IMR-90 (cell line): ENCODE measurements at regions not wholly inside any gene's neighbourhood (a gene's known extent, or its start where the extent isn't known, plus 50 kb on each side); places are given as distances from the start of the nearest gene placed in this dataset.
"Not testable (repeated sequence)": the region's sequence is repeated elsewhere in the genome, so short reads cannot be mapped to it uniquely, and the experiment has no call there.

Source experiments
- ATAC-seq: fragments of 200-7000 bp; cut with Tn5 transposase; 2 replicates; pipeline ENCODE4 v1.9.1; 2020; ENCODE audit warnings: low read depth, mild to moderate bottlenecking, moderate library complexity
- BruUV-seq: library from RNA; stranded (reverse); fragments of 400-500 nt; replicated peaks from 2 replicates; lab custom pipeline; 2021; lab: Mats Ljungman, UMichigan
- CTCF ChIA-PET: fragments of 300-600 bp; formaldehyde crosslinking; extraction: SDS; loops from one replicate; lab custom pipeline; 2021; ENCODE audit warnings: antibody characterized with exemption; lab: Yijun Ruan, JAX
- POLR2A ChIA-PET: fragments of 300-600 bp; sonication (Branson Sonifier 250); formaldehyde crosslinking; loops from one replicate; lab custom pipeline; 2022; ENCODE audit warnings: antibody characterized with exemption; ENCODE audit not compliant: unreplicated experiment; lab: Charles Lee
- DNase-seq: peaks from one replicate; pipeline ENCODE4 v3.0.0; 2013
- H2AFZ ChIP-seq: replicated peaks from 2 replicates; pipeline ENCODE3; 2013; ENCODE audit warnings: low read length, mild to moderate bottlenecking; ENCODE audit not compliant: poor library complexity
- H2AK5ac ChIP-seq: 2 replicates; pipeline ENCODE4 v1.6.1; 2013; ENCODE audit warnings: low read depth, low read length, inconsistent platforms
- H2AK9ac ChIP-seq: replicated peaks from 2 replicates; pipeline ENCODE3; 2013; ENCODE audit warnings: mild to moderate bottlenecking, low read depth, low read length, moderate library complexity; ENCODE audit not compliant: poor library complexity
- H2BK120ac ChIP-seq: 2 replicates; pipeline ENCODE4 v1.6.1; 2013; ENCODE audit warnings: low read depth, low read length, inconsistent platforms
- H2BK15ac ChIP-seq: 3 replicates; pipeline ENCODE4 v1.6.1; 2013; ENCODE audit warnings: low read depth, low read length, inconsistent platforms
- H2BK20ac ChIP-seq: 2 replicates; pipeline ENCODE4 v1.6.1; 2013; ENCODE audit warnings: low read depth, mild to moderate bottlenecking, inconsistent platforms, low read length, moderate library complexity
- H2BK5ac ChIP-seq: 2 replicates; pipeline ENCODE4 v1.6.1; 2013; ENCODE audit warnings: mild to moderate bottlenecking, low read depth, low read length, inconsistent platforms; ENCODE audit not compliant: poor library complexity, severe bottlenecking
- H3K14ac ChIP-seq: replicated peaks from 2 replicates; pipeline ENCODE4 v1.6.1; 2013; ENCODE audit warnings: low read depth, low read length, inconsistent platforms
- H3K18ac ChIP-seq: 2 replicates; pipeline ENCODE4 v1.6.1; 2013; ENCODE audit warnings: low read depth, low read length, control low read depth
- H3K23ac ChIP-seq: 2 replicates; pipeline ENCODE4 v1.6.1; 2013; ENCODE audit warnings: low read depth, low read length, inconsistent platforms
- H3K27ac ChIP-seq: 2 replicates; pipeline ENCODE4 v1.5.1; 2013; ENCODE audit warnings: mild to moderate bottlenecking, control low read depth, low read length; ENCODE audit not compliant: insufficient read depth
- H3K27me3 ChIP-seq: 2 replicates; pipeline ENCODE4 v1.6.1; 2013; ENCODE audit warnings: low read length; ENCODE audit not compliant: control insufficient read depth, insufficient read depth
- H3K36me3 ChIP-seq: 2 replicates; pipeline ENCODE4 v1.6.1; 2013; ENCODE audit warnings: low read length, mixed read lengths; ENCODE audit not compliant: control insufficient read depth, insufficient read depth
- H3K4ac ChIP-seq: 2 replicates; pipeline ENCODE4 v1.6.1; 2013; ENCODE audit warnings: low read depth, low read length, inconsistent platforms
- H3K4me1 ChIP-seq: 2 replicates; pipeline ENCODE4 v1.6.1; 2013; ENCODE audit warnings: low read length, mixed read lengths; ENCODE audit not compliant: control insufficient read depth, insufficient read depth
- H3K4me2 ChIP-seq: 2 replicates; pipeline ENCODE4 v1.6.1; 2013; ENCODE audit warnings: low read depth, mild to moderate bottlenecking, control low read depth, low read length, moderate library complexity
- H3K4me3 ChIP-seq: 2 replicates; pipeline ENCODE4 v1.5.1; 2013; ENCODE audit warnings: low read depth, mild to moderate bottlenecking, control low read depth, low read length, moderate library complexity; ENCODE audit not compliant: insufficient read depth
- H3K56ac ChIP-seq: 2 replicates; pipeline ENCODE4 v1.6.1; 2013; ENCODE audit warnings: low read length, inconsistent platforms; ENCODE audit not compliant: insufficient read depth; ENCODE audit errors: extremely low read depth
- H3K79me1 ChIP-seq, 2 experiments: 2 replicates each; pipeline ENCODE4 v1.6.1; 2013; ENCODE audit warnings: low read length in 2 of 2, inconsistent platforms in 1 of 2, low read depth in 1 of 2
- H3K9ac ChIP-seq: 2 replicates; pipeline ENCODE4 v1.6.1; 2013; ENCODE audit warnings: low read depth, low read length, control low read depth
- H3K9me1 ChIP-seq: 2 replicates; pipeline ENCODE4 v1.6.1; 2013; ENCODE audit warnings: low read length, inconsistent platforms; ENCODE audit not compliant: insufficient read depth
- H3K9me3 ChIP-seq: 2 replicates; pipeline ENCODE4 v1.6.1; 2013; ENCODE audit warnings: low read length; ENCODE audit not compliant: control insufficient read depth, insufficient read depth
- H4K20me1 ChIP-seq: 2 replicates; pipeline ENCODE4 v1.6.1; 2013; ENCODE audit warnings: low read length, inconsistent platforms; ENCODE audit not compliant: insufficient read depth
- H4K5ac ChIP-seq: 2 replicates; pipeline ENCODE4 v1.6.1; 2013; ENCODE audit warnings: mild to moderate bottlenecking, low read depth, low read length, control low read depth
- H4K8ac ChIP-seq, 2 experiments: 2 replicates each; pipeline ENCODE4 v1.6.1; 2013; ENCODE audit warnings: low read depth in 2 of 2, low read length in 2 of 2, control low read depth in 1 of 2, inconsistent platforms in 1 of 2
- H4K91ac ChIP-seq: 2 replicates; pipeline ENCODE4 v1.6.1; 2013; ENCODE audit warnings: low read depth, low read length, inconsistent platforms; ENCODE audit not compliant: insufficient read depth
- WGBS, 2 experiments: methylation state at CpG; one replicate each; pipeline versions ENCODE4 v1.1.5 to v1.1.7; 2013; ENCODE audit warnings: missing lambda C conversion rate in 2 of 2; ENCODE audit not compliant: insufficient read length in 1 of 2; ENCODE audit errors: extremely low coverage in 2 of 2; 5-methylcytosine and 5-hydroxymethylcytosine counted together
- dilution Hi-C: fragments of 300-500 bp; cut with HindIII; formaldehyde crosslinking; loops from one replicate; pipeline ENCODE4 v1.14.3; 2018; ENCODE audit warnings: low sequenced_read_pairs; ENCODE audit not compliant: unreplicated experiment
- in situ Hi-C: fragments of 300-500 bp; cut with MboI; formaldehyde crosslinking; loops from 3 replicates; pipeline ENCODE4 v1.14.3; 2019; ENCODE audit warnings: low sequenced_read_pairs, inconsistent platforms, mixed read lengths
- intact Hi-C: fragments of 100-400 bp; cut with micrococcal nuclease; formaldehyde crosslinking; loops from 2 replicates; pipeline ENCODE4 v1.10.0; 2022

GRCh38 chr3:152693521-152694250 lies 141.2 kb upstream of the P2RY1 start:
- H3K9me3 ChIP-seq, H3K14ac ChIP-seq, H2AK5ac ChIP-seq, H3K23ac ChIP-seq, ATAC-seq, H3K4me1 ChIP-seq, H2BK120ac ChIP-seq, H3K4me2 ChIP-seq, dilution Hi-C loops, H2BK5ac ChIP-seq, in situ Hi-C loops, H4K5ac ChIP-seq, BruUV-seq, H4K20me1 ChIP-seq, H3K56ac ChIP-seq, DNase-seq, intact Hi-C loops, H3K4me3 ChIP-seq, H4K8ac ChIP-seq, H2BK15ac ChIP-seq, H2AFZ ChIP-seq, H3K27ac ChIP-seq, H3K36me3 ChIP-seq, H2AK9ac ChIP-seq, CTCF ChIA-PET, H3K9me1 ChIP-seq, H2BK20ac ChIP-seq, H4K91ac ChIP-seq, H3K18ac ChIP-seq, H3K27me3 ChIP-seq, H3K4ac ChIP-seq, H3K79me1 ChIP-seq, POLR2A ChIA-PET, H3K9ac ChIP-seq: not testable (repeated sequence)
- no CpG with 5 or more reads among the region's 1 CpG for WGBS, 2 experiments
